Hepatocyte (in vitro differentiated cells): ENCODE measurements at regions not wholly inside any gene's neighbourhood (a gene's known extent, or its start where the extent isn't known, plus 50 kb on each side); places are given as distances from the start of the nearest gene placed in this dataset.

ENCODE experiments used
- DNase-seq: peaks from one replicate; pipeline ENCODE4 v3.0.0-alpha.2; 2016; ENCODE audit warnings: low spot score
- H2AFZ ChIP-seq: fragments of 200-600 bp; sonication (generic); 2 replicates; pipeline ENCODE4 v1.6.0; 2016; ENCODE audit warnings: antibody characterized with exemption, mild to moderate bottlenecking
- H3K27ac ChIP-seq: fragments of 200-600 bp; sonication (generic); 2 replicates; pipeline ENCODE4 v1.5.1; 2016; ENCODE audit warnings: mild to moderate bottlenecking
- H3K27me3 ChIP-seq: fragments of 200-600 bp; sonication (generic); 2 replicates; pipeline ENCODE4 v1.6.1; 2016
- H3K36me3 ChIP-seq: fragments of 200-600 bp; sonication (generic); replicated peaks from 2 replicates; pipeline ENCODE4 v1.5.1; 2016; ENCODE audit warnings: low read depth; ENCODE audit not compliant: insufficient read depth
- H3K4me1 ChIP-seq: fragments of 200-600 bp; sonication (generic); 2 replicates; pipeline ENCODE4 v1.5.1; 2016; ENCODE audit warnings: mild to moderate bottlenecking, moderate library complexity; ENCODE audit not compliant: insufficient read depth
- H3K4me2 ChIP-seq: fragments of 200-600 bp; sonication (generic); 2 replicates; pipeline ENCODE4 v1.6.0; 2016
- H3K4me3 ChIP-seq: fragments of 200-600 bp; sonication (generic); 2 replicates; pipeline ENCODE4 v1.5.1; 2016; ENCODE audit warnings: mild to moderate bottlenecking
- H3K79me2 ChIP-seq: fragments of 200-600 bp; sonication (generic); 2 replicates; pipeline ENCODE4 v1.6.0; 2017; ENCODE audit warnings: mild to moderate bottlenecking
- H3K9me2 ChIP-seq: fragments of 200-600 bp; sonication (generic); replicated peaks from 2 replicates; pipeline ENCODE4 v1.6.0; 2017; ENCODE audit warnings: mild to moderate bottlenecking; ENCODE audit not compliant: insufficient read depth
- H3K9me3 ChIP-seq: fragments of 200-600 bp; sonication (generic); 2 replicates; pipeline ENCODE4 v1.5.1; 2016; ENCODE audit warnings: low read depth, mild to moderate bottlenecking
- H4K20me1 ChIP-seq: fragments of 200-600 bp; sonication (generic); 2 replicates; pipeline ENCODE4 v1.6.0; 2016; ENCODE audit warnings: mild to moderate bottlenecking; ENCODE audit not compliant: insufficient read depth, poor library complexity, severe bottlenecking
- EZH2 ChIP-seq: fragments of 200-600 bp; sonication (generic); IDR thresholded peaks from 2 replicates; pipeline ENCODE4 v1.6.1; 2016; ENCODE audit warnings: antibody characterized with exemption, mild to moderate bottlenecking, borderline replicate concordance
- EZH2phosphoT487 ChIP-seq: fragments of 200-600 bp; sonication (generic); IDR thresholded peaks from one replicate; pipeline ENCODE4 v1.6.1; 2018; ENCODE audit warnings: antibody characterized with exemption, mild to moderate bottlenecking, low read depth, moderate library complexity; ENCODE audit not compliant: unreplicated experiment, severe bottlenecking
- WGBS: methylation state at CpG from one replicate; pipeline ENCODE4 v1.1.6; 2016; ENCODE audit warnings: low lambda C conversion rate; ENCODE audit errors: missing lambda C conversion rate; 5-methylcytosine and 5-hydroxymethylcytosine counted together
- TF ChIP-seq, protein P1 (sequence below): fragments of 200-600 bp; sonication (generic); IDR thresholded peaks from 2 replicates; pipeline ENCODE4 v1.5.1; 2016; ENCODE audit warnings: antibody characterized with exemption, mild to moderate bottlenecking; ENCODE audit not compliant: poor library complexity

DNA sequence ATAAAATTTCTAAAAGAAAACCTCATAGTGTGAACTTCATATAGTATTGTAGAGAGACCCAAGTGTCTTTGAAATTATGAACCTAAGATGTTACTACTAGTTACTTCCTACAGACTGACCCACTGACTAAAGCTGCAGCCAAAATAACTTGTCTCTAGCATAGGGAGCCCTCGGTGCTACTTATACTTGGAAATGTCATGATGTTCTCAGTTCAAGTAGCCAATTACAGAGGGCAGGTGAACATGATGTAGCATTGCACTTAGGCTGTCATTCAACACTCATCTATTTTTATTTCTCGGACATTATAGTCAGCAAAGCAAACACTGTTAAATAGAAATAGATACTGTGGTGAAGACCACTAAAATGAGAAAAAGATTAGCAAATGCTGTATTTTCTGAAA lies 165.6 kb downstream of the AREG start:
- H3K27ac ChIP-seq: no peak overlapping the region
- no peaks in the 10 kb centered on the region for H4K20me1 ChIP-seq
- H3K4me2 ChIP-seq: no peak overlapping the region
- no peaks in the 10 kb centered on the region for H3K9me2 ChIP-seq
- TF ChIP-seq, protein P1, sequence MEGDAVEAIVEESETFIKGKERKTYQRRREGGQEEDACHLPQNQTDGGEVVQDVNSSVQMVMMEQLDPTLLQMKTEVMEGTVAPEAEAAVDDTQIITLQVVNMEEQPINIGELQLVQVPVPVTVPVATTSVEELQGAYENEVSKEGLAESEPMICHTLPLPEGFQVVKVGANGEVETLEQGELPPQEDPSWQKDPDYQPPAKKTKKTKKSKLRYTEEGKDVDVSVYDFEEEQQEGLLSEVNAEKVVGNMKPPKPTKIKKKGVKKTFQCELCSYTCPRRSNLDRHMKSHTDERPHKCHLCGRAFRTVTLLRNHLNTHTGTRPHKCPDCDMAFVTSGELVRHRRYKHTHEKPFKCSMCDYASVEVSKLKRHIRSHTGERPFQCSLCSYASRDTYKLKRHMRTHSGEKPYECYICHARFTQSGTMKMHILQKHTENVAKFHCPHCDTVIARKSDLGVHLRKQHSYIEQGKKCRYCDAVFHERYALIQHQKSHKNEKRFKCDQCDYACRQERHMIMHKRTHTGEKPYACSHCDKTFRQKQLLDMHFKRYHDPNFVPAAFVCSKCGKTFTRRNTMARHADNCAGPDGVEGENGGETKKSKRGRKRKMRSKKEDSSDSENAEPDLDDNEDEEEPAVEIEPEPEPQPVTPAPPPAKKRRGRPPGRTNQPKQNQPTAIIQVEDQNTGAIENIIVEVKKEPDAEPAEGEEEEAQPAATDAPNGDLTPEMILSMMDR: no peak
- TF ChIP-seq EZH2phosphoT487 (no peak), EZH2 (no peak)
- WGBS: 89% methylated on average over 2 of the region's 2 CpGs
- no peak for DNase-seq
- H3K4me3 ChIP-seq: no peak overlapping the region
- no peaks in the 10 kb centered on the region for H3K27me3 ChIP-seq
- H3K36me3 ChIP-seq: no peaks in the 10 kb centered on the region
- peaks cover 3% of the 10 kb centered on the region for H3K4me1 ChIP-seq
- no peaks in the 10 kb centered on the region for H3K79me2 ChIP-seq
- no peak overlapping the region for H2AFZ ChIP-seq
- no peaks in the 10 kb centered on the region for H3K9me3 ChIP-seq

DNA sequence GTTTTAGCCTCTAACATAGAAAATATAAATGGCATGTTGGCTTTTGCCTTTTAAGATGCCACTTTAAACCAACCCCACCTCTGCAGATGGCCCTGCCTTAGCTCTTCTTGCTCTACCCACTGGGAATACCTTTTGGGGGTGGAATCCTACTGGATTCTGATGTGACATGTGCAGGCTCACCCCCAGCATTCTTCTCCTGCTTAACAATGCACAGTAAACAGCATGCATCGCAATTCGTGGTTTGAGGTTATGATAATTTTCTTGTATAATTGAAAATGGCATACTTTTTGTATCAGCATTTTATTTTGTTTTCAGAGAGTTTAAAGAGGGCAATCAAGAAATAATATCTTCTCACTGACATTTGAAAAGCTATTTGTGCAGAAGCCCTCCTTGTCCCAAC lies 167.9 kb downstream of the AREG start:
- Histone ChIP-seq H3K27me3 (no peaks in the 10 kb centered on the region), H3K36me3 (no peaks in the 10 kb centered on the region), H2AFZ (no peak overlapping the region), H3K27ac (no peak overlapping the region), H3K4me2 (no peak overlapping the region), H4K20me1 (no peaks in the 10 kb centered on the region), H3K9me2 (no peaks in the 10 kb centered on the region), H3K4me1 (peaks cover 3% of the 10 kb centered on the region), H3K4me3 (no peak overlapping the region), H3K79me2 (no peaks in the 10 kb centered on the region), H3K9me3 (no peaks in the 10 kb centered on the region)
- TF ChIP-seq EZH2phosphoT487 (no peak), EZH2 (no peak)
- TF ChIP-seq, protein P1: no peak
- no peak for DNase-seq
- 89% methylated on average over 2 of the region's 2 CpGs for WGBS

DNA sequence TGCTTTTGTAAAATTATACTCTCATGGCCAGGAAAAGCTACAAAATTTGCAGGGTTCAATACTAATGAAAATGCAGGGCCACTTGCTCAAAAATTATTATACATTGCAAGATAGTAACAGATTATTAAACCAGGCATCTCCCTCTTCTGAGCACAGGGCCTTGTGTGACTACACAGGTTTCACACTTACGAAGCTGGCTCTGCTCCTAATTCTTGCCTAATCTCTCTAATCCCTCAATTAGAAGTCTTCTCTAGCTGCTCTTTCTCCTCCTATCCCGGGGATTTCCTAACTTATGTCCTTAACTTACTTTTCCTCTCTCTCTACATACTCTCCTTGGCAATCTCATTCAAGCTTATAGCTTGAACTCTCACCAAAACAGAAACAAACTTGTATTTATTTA lies 168.3 kb downstream of the AREG start:
- Histone ChIP-seq H4K20me1 (no peaks in the 10 kb centered on the region), H3K4me3 (no peak overlapping the region), H3K36me3 (no peaks in the 10 kb centered on the region), H3K79me2 (no peaks in the 10 kb centered on the region), H3K9me3 (no peaks in the 10 kb centered on the region), H3K4me1 (peaks cover 3% of the 10 kb centered on the region), H3K4me2 (no peak overlapping the region), H3K9me2 (no peaks in the 10 kb centered on the region), H3K27me3 (no peaks in the 10 kb centered on the region), H3K27ac (no peak overlapping the region), H2AFZ (no peak overlapping the region)
- no peak for DNase-seq
- WGBS: 56% methylated on average over 2 of the region's 2 CpGs
- no peak for TF ChIP-seq EZH2
- TF ChIP-seq, protein P1: no peak
- no peak for TF ChIP-seq EZH2phosphoT487

DNA sequence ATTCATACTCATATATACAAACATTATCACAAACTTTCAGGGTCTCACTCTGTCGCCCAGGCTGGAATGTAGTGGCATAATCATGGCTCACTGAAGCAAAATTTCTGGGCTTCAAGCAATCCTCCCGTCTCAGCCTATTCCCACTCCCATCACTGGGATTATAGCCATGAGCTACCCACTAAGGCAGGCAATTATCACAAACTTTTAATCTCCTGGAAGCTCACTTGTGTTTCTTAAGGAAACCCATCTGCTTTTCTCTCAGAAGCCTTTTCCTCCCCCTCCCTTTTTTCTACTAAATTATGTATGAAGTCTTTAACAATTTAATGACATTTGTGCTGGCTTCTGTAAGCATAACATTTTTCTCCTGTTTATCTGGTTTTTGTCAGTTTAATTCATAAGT lies 170.5 kb downstream of the AREG start:
- TF ChIP-seq, protein P1: no peak
- TF ChIP-seq EZH2phosphoT487: no peak
- TF ChIP-seq EZH2: no peak

More for the DNA sequence above, 170.5 kb downstream of the AREG start:
- H2AFZ ChIP-seq: no peak overlapping the region
- 68% methylated on average over 2 of the region's 2 CpGs for WGBS
- no peak overlapping the region for H3K4me2 ChIP-seq
- H3K4me1 ChIP-seq: no peaks in the 10 kb centered on the region
- no peaks in the 10 kb centered on the region for H3K36me3 ChIP-seq
- no peaks in the 10 kb centered on the region for H4K20me1 ChIP-seq
- H3K79me2 ChIP-seq: no peaks in the 10 kb centered on the region
- no peaks in the 10 kb centered on the region for H3K27me3 ChIP-seq
- no peaks in the 10 kb centered on the region for H3K9me2 ChIP-seq
- DNase-seq: no peak
- H3K9me3 ChIP-seq: no peaks in the 10 kb centered on the region
- no peak overlapping the region for H3K27ac ChIP-seq
- no peak overlapping the region for H3K4me3 ChIP-seq
